ENCODE measurements at regions not wholly inside any gene's neighbourhood (a gene's known extent, or its start where the extent isn't known, plus 50 kb on each side); places are given as distances from the start of the nearest gene placed in this dataset.

- no peak for DNase-seq (ENCODE audit: low read depth)
Observed at GRCh38 chr9:99411068-99411467, 189.0 kb downstream of the SEC61B start.

GRCh38 chr9:99411479-99412115 lies 189.5 kb downstream of the SEC61B start:
- no peak for DNase-seq (ENCODE audit: low read depth)
- TF ChIP-seq, protein P1, sequence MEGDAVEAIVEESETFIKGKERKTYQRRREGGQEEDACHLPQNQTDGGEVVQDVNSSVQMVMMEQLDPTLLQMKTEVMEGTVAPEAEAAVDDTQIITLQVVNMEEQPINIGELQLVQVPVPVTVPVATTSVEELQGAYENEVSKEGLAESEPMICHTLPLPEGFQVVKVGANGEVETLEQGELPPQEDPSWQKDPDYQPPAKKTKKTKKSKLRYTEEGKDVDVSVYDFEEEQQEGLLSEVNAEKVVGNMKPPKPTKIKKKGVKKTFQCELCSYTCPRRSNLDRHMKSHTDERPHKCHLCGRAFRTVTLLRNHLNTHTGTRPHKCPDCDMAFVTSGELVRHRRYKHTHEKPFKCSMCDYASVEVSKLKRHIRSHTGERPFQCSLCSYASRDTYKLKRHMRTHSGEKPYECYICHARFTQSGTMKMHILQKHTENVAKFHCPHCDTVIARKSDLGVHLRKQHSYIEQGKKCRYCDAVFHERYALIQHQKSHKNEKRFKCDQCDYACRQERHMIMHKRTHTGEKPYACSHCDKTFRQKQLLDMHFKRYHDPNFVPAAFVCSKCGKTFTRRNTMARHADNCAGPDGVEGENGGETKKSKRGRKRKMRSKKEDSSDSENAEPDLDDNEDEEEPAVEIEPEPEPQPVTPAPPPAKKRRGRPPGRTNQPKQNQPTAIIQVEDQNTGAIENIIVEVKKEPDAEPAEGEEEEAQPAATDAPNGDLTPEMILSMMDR (IDR thresholded peaks at IDR 0.05; ENCODE audit: low read depth, low read length, missing control alignments) = no peak
- H3K4me3 ChIP-seq (ENCODE audit: low read depth, low read length) = no peak overlapping the region

More at GRCh38 chr9:99411068-99411467, 189.0 kb downstream of the SEC61B start:
- no peak overlapping the region for H3K4me3 ChIP-seq (ENCODE audit: low read depth, low read length)
- TF ChIP-seq, protein P1 (IDR thresholded peaks at IDR 0.05; ENCODE audit: low read depth, low read length, missing control alignments) = no peak

DNA sequence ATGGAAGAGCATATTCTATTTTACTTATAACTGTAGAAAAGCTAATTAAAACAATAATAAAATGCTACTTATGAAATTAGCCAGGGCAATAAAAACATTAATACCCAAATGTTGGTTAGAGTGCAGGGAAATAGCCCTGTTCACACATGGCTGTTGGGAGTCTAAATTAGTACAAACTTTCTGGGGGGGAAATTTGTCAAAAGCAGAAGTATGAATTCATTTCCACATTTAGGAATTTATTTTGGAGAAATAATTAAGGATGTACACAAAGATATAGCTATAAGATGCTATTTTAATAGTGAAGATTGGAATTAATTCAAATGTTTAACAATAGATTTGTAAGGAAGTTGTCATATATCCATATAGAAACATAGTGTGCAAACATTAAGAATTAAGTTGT lies 190.5 kb downstream of the SEC61B start:
- H3K4me3 ChIP-seq (ENCODE audit: low read depth, low read length) = no peak overlapping the region
- no peak for DNase-seq (ENCODE audit: low read depth)
- TF ChIP-seq, protein P1 (IDR thresholded peaks at IDR 0.05; ENCODE audit: low read depth, low read length, missing control alignments) = no peak

DNA sequence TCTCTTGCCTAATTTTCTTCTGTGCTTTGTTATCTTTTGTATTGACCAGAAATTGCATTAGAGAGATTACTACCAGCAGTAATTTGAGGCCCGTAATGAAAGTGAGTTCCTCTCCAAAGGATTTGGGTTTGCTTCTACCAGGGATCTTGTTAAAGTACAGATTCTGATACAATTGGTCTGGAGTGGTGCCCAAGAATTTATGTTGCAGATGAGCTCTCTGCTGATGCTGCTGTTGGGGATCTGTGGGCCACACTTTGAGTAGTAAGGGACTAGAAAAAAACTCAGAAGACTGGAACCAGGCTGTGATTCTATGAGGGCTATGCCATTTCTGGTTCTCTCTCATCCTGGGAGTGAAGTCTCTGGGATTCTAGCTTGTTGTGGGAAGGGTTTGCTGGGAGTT lies 192.2 kb downstream of the SEC61B start:
- no peak for DNase-seq (ENCODE audit: low read depth)
- H3K4me3 ChIP-seq (ENCODE audit: low read depth, low read length) = no peak overlapping the region
- TF ChIP-seq, protein P1 (IDR thresholded peaks at IDR 0.05; ENCODE audit: low read depth, low read length, missing control alignments) = no peak

DNA sequence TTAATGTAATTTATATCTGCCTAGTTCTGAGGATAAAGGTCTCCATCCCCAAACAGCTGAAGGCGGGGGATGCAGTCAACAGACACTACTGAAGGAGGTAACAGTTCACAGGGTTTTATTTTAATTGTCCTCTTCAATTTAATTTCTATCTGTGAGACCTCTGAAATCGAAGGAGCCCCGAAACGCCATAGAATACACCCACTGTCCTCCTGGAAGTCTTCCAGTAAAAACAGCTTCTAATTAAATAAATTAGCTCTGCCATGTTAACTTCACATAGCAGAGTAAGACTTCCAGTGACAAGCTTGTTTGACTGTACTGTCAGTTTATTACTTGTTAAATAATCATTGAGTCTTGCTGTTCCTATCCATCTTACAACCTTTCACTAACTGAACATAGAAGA lies 193.5 kb downstream of the SEC61B start:
- no peak for DNase-seq (ENCODE audit: low read depth)
- H3K4me3 ChIP-seq (ENCODE audit: low read depth, low read length) = no peak overlapping the region
- TF ChIP-seq, protein P1 (IDR thresholded peaks at IDR 0.05; ENCODE audit: low read depth, low read length, missing control alignments) = no peak

DNA sequence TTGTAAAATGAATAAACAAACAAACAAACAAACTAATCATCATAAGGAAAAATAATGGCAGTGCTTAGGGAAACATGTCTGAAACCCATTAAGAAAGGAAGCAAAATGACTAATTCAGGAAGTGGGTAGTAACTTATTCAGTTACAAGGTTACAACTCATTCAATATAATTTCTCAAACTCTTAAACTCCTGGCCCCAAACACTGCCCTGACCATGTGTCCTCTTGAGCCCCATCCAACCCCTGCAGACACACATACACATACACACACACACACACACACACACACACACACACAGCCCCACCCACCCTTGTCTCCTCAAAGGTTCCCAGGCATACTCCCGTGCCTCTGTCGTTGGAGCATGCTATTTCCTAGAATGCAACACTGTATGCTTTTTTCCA lies 193.9 kb downstream of the SEC61B start:
- H3K4me3 ChIP-seq (ENCODE audit: low read depth, low read length) = no peak overlapping the region
- TF ChIP-seq, protein P1 (IDR thresholded peaks at IDR 0.05; ENCODE audit: low read depth, low read length, missing control alignments) = no peak
- no peak for DNase-seq (ENCODE audit: low read depth)

- no peak overlapping the region for H3K4me3 ChIP-seq (ENCODE audit: low read depth, low read length)
- DNase-seq (ENCODE audit: low read depth) = no peak
- TF ChIP-seq, protein P1 (IDR thresholded peaks at IDR 0.05; ENCODE audit: low read depth, low read length, missing control alignments) = no peak
Observed at GRCh38 chr9:99419070-99419469, 197.0 kb downstream of the SEC61B start.
